ENCODE measurements at regions not wholly inside any gene's neighbourhood (a gene's known extent, or its start where the extent isn't known, plus 50 kb on each side); places are given as distances from the start of the nearest gene placed in this dataset.

DNA sequence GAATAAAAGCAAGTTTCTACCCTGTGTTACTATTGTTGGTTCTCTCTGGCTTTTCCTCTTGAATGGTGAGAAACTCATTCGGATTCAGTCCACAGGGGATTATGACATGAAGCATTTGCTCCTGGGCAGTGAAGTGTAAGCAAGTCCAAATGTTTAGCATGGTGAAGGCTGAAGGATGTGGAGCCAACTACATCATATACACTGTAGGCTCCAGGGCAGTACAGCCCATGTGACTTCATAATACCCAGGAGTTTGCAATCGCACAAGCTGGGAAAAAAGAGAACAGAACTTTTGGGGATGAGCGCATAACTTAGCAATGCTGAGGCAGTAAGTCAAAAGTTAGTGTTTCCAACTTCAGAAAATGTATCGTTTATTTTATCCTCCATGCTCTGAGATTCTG, 695.7 kb upstream of the POU3F3 start:
- no peak for DNase-seq (ENCODE audit: low read depth)

DNA sequence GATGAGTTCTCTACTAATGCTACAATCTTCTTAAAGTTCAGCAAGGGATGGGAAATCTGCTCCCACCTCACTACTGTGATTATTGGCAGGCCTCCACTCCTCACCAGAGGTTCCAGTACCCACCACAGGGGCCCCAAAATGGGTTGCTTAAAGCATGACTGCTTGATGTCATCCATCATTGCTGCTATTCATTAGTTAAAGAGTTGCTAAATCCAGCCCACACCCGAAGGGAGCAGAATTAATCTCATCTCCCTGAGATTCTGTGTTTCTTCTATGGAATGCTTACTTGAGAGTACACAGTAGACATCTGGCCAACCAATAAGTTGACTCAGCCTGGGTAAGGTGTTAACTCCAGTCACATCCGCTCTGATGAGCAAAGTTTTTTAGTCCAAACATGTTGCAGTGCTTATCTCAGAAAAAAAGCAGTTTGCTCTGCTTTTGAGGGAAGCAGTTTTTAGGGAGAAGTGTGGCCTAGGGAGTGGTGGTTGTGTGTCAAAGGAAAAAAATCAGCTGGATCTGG, 690.2 kb upstream of the POU3F3 start:
- no peak for DNase-seq (ENCODE audit: low read depth)

- DNase-seq (ENCODE audit: low read depth) = no peak
Measured at GRCh38 chr2:104164721-104165252, 689.1 kb upstream of the POU3F3 start.

DNA sequence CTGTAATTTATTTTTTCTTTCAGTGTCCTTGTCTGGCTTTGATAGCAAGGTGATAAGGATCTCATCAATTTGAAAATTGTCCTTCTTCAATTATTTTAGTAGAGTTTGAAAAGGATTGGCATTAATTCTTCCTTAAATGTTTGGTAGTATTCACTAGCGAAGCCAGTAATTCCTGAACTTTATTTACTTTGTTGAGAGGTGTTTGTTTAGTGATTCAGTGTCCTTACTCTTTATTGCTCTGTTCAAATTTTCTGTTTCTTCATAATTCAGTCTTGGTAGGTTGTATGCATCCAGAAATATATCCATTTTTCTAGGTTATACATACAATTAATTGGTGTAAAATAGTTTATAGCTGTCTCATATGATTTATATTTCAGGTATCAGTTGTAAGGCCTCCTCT, 676.7 kb upstream of the POU3F3 start:
- DNase-seq (ENCODE audit: low read depth) = no peak

DNA sequence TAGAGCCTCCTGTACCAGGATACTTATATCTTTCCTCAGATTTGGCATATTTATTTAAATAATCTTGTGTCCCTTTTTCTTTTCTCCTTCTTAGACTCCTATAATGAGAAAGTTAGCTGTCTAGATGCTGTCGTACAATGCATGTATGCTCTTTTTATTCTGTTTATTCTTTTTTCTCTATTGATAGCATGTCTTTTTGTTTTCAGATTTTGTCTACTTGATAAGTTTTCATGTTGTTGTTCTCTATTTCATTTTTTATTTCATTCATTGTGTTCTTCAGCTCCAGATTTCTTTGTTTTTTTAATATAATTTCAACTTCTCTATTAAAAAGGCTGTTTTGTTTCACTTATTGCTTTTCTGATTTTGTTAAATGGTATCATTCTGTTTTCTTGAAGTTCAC, 674.3 kb upstream of the POU3F3 start:
- no peak for DNase-seq (ENCODE audit: low read depth)

GRCh38 chr2:104200533-104201168, 653.3 kb upstream of the POU3F3 start:
- no peak for DNase-seq (ENCODE audit: low read depth)

DNA sequence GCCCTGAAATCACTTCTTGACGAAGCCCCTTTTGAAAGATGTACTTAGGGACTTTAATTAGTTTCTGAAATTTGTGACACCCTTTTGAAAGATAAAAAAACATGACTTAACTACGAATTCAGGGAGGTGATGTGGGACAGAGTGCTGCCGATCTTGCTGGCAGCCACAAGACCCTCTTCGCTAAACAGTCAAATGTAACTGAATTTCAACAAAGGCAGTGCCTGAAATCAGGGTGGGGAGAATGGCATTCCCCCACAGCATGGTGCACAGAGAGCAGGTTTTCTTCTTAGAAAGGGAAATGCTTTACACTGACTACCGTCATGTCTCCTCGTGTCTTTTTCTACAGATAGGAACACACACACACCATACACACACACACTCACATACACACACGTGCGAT, 640.2 kb upstream of the POU3F3 start:
- DNase-seq (ENCODE audit: low read depth) = no peak

DNA sequence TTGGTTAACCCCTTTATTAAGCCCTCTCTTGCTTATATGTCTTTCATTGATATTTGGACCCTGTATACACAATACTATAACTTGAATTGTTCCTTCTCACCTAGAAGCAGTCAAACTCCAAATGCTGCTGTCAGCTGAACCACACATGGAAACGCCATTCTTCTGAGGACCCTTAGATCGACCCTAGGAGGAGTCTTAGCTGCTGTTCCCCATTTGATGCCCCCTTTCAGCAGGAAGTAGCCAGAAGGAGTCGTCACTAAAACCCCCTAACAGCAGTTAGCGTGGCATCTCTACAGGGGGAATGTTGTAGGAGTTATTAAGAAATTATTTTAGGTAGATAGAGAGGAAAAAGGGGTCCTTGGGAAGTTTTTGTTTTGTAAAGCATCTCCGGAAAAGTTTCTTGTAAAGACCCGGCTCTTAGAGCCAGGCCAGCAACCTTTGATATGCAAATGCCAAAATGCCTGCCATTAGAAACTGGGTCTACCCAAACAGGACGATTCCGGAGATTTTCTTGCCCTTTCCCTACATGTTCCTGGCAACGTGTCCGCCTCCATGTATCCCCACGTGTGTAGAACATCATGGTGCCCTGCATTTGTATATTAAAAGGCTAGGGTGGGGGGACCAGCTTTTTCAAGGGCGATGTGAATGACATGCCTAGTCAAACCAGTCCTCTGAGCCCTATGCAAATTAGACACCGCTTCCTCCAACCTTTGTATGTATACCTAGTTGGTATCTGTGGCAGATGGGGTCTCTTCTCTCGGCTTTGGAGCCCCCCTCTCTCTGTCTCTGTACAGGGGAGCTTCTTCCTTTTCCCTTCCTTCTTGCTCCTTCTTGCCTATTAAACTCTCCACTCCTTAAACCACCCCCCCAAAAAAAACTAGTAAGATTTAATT, 638.4 kb upstream of the POU3F3 start:
- no peak for DNase-seq (ENCODE audit: low read depth)

GRCh38 chr2:104233591-104233990, 620.3 kb upstream of the POU3F3 start:
- no peak for DNase-seq (ENCODE audit: low read depth)

DNA sequence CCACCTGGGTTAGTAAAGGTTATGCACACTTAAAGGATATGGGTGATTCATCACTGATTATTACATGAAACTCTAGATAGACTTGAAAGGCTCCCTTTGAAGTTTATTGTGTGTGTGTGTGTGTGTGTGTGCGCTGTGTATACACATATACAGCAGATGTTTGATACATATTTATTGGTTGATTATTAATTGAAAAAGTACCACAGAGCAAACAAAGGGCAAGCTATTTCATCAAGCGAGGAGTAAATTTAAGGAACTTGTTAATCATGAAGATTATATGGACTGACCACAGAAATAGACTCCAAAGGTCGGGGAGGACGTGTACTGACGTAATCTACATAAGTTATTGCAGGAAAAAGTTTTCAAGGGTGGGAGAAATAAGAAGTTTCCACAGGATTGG, 617.4 kb upstream of the POU3F3 start:
- no peak for DNase-seq (ENCODE audit: low read depth)

DNA sequence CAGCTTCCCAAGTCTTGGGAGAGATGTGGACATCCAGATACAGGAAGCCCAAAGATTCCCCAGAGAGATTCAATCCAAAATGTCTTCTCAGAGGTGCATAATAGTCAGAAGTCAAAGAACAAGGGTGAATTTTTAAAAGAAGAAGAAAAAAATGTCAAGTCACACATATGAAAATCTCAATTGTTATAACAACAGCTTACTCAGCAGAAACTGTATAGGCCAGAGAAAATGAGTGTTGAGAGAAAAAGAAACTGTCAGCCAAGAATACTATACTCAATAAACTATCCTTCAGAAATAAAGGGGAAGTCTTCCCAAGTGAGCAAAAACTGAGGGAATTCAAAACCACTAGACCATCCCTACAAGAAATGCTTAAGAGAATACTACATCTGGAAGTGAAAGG, 612.9 kb upstream of the POU3F3 start:
- no peak for DNase-seq (ENCODE audit: low read depth)

- DNase-seq (ENCODE audit: low read depth) = no peak
Measured at GRCh38 chr2:104249629-104250028, 604.3 kb upstream of the POU3F3 start.

- DNase-seq (ENCODE audit: low read depth) = no peak
Measured at GRCh38 chr2:104250635-104251034, 603.3 kb upstream of the POU3F3 start.

DNA sequence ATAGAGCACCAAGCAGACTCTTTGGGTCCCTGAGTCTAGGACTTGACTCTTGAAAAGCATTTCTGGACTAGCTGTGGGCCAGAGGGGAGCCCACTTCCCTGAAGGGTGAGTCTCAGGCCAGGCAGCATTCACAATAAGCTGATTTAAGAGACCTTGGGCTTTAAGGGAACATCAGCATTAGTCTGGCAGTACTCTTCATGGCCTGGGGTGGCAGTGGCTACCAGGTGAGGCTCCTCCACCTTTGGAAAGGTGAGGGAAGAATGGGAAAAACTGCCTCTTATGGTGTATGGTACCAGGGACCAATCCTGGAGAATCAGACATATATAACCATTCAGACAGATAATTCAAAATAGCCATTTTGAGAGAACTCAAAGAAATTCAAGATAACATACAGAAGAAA, 599.9 kb upstream of the POU3F3 start:
- no peak for DNase-seq (ENCODE audit: low read depth)

DNA sequence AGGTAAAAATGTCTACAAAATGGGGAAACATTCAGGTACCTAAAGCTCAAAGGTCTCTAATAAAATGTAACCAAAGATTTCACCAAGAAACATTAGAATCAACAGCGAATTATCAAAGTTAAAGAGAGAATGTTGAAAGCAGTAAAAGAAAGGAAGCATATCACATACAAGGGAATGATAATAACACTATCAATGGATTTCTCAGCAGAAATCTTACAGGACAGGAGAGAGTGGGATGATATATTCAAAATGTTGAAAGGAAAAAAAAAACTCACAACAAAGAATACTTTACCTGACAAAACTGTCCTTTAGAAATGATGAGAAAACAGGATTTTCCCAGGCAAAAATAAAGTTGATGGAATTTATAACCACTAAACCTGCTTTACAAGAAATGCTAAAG, 591.2 kb upstream of the POU3F3 start:
- DNase-seq (ENCODE audit: low read depth) = no peak

DNA sequence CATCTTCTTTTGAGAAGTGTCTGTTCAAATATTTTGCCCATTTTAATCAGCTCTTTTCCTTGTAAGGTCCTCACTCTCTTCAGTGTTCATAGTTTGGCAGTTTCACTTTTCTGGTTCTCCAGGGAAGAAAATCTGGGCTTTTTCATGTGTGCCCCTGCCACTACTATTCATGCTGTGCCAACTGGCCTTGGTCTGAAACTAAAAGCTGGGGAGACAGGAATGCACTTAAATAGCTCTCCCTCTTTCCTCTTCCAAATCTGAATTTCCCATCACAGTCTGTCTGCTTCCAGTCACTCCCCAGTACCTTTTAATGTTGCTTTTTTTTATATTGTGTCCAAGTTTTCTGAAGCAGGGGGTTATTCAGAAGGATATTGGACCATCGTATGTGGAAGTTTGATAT, 574.3 kb upstream of the POU3F3 start:
- DNase-seq (ENCODE audit: low read depth) = no peak

DNA sequence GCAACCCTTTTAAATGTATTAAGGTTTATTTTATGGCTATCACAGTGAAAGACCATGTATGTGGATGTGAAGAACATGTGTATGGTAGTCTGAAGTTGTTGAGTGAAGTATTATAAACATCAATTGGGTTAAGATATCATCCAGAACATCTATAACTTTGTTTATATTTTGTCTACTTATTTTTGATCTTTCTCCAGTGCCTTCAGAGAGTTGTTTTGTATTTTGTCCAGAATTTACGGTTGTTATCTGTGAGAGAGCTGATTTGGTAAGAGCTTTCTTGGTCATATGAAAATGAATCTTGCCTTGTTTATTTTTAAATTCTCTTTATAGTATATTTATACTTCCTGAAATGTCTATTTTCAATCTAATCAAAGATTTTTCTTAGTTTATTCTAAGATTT, 573.7 kb upstream of the POU3F3 start:
- no peak for DNase-seq (ENCODE audit: low read depth)

DNA sequence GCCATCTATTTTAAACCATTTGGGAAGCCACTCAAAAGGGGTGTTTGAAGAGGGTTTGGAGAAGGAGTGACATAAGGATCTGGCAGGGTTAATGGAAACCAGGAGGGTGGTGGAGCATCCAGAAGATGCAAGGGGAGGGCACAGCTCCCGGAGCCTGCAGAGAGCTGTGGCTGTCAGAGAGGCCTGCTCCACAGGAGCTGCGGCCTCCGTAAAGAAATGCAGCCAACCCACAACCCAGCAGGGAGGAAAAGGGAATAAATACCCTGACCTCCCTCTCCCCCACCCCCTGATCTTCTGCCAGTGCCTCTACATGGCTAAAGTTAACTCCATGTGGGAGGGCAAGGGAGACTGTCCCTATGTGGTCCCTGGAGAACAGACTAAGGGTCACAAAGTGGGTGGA, 567.1 kb upstream of the POU3F3 start:
- no peak for DNase-seq (ENCODE audit: low read depth)

- DNase-seq (ENCODE audit: low read depth) = no peak
Measured at GRCh38 chr2:104289651-104290565, 564.0 kb upstream of the POU3F3 start.

DNA sequence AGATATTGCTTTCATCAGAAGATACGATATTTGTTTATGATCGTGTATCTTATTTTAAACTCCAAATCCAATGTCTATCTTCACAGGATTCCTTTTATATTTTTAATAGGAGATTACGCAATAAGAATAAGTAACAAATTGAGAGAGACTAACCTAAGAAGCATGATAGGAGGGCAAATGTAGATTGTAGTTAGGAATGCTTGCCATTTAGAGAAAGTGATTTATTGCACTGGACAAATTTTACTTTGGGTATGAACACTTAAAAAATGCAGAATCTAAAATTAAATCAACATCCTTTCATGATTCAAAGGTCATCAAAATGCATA, 563.4 kb upstream of the POU3F3 start:
- DNase-seq (ENCODE audit: low read depth) = no peak

GRCh38 chr2:104312684-104313083, 541.2 kb upstream of the POU3F3 start:
- DNase-seq (ENCODE audit: low read depth) = no peak

DNA sequence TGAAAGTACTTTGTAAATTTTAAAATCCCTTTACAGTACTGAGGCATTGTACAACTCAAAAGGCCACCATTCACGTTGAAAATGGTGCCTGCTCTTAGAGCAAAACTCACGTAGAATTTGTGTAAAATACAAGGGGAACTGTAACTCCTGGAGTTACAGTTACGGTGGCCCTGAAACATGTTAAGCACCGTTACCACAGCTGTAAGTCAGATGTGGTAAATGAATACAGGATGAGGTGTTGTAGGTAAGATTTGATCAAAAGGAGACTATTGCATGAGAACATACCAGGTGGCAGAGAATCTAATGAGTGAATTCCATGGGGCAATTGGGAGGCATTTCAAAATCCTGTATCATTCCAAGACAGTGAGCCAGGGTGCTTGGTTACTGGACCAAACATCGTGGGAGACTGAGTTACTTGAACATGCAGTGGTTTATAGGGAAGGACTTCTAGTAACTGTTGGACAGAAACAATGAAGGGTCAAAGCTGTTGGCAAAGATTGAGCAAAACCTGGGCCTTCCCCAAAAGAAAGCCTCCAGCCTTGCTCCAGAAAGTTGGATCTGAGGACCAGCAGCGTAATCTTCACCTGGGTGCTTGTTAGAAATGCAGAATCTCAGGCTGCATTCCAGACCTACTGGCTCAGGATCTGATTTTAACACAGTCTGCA, 535.8 kb upstream of the POU3F3 start:
- DNase-seq (ENCODE audit: low read depth) = no peak

Measured in ELR (cell line).